Body of pancreas (tissue), 4 donors: ENCODE measurements at regions not wholly inside any gene's neighbourhood (a gene's known extent, or its start where the extent isn't known, plus 50 kb on each side); places are given as distances from the start of the nearest gene placed in this dataset.

Source experiments
- CTCF ChIP-seq, 7 experiments: fragments of 450-650 bp in 4 of 7; fragments of 200-600 bp in 3 of 7; sonication (generic) in 3 of 7; IDR thresholded peaks; one replicate each; pipeline ENCODE4 v1.5.1; 2016 to 2019; ENCODE audit warnings: antibody characterized with exemption in 7 of 7
- POLR2A ChIP-seq, 3 donors: fragments of 450-650 bp; IDR thresholded peaks; one replicate each; pipeline ENCODE4 v1.6.1; 2016; ENCODE audit warnings: antibody characterized with exemption in 3 of 3, mild to moderate bottlenecking in 2 of 3

- no peak for TF ChIP-seq CTCF (IDR thresholded peaks at IDR 0.05)
- TF ChIP-seq POLR2A (IDR thresholded peaks at IDR 0.05): no peak
Observed at GRCh38 chr1:47562147-47562546, 124.3 kb downstream of the FOXD2 start.
